H9 (cell line): ENCODE measurements at regions not wholly inside any gene's neighbourhood (a gene's known extent, or its start where the extent isn't known, plus 50 kb on each side); places are given as distances from the start of the nearest gene placed in this dataset.
A peak's percentile ranks its signal among the peaks of the same experiment; 100 is the strongest.

Source experiments
- DNase-seq: peaks from one replicate; pipeline ENCODE4 v3.0.0-alpha.2; 2017
- H2AFZ ChIP-seq: one replicate; pipeline ENCODE4 v1.6.1; 2013; ENCODE audit warnings: mild to moderate bottlenecking, low read length, control low read depth, moderate library complexity
- H2AK5ac ChIP-seq: 2 replicates; pipeline ENCODE4 v1.6.1; 2013; ENCODE audit warnings: low read length, control low read depth, mixed read lengths; ENCODE audit not compliant: insufficient read length
- H2BK120ac ChIP-seq: one replicate; pipeline ENCODE4 v1.6.1; 2013; ENCODE audit warnings: low read depth, mild to moderate bottlenecking, low read length, control low read depth, inconsistent platforms; ENCODE audit not compliant: poor library complexity, severe bottlenecking
- H2BK12ac ChIP-seq: 2 replicates; pipeline ENCODE4 v1.6.1; 2013; ENCODE audit warnings: low read length, control low read depth, mixed read lengths, low read depth; ENCODE audit not compliant: insufficient read length
- H2BK15ac ChIP-seq: 2 replicates; pipeline ENCODE4 v1.6.1; 2013; ENCODE audit warnings: low read depth, low read length, control low read depth
- H2BK20ac ChIP-seq: one replicate; pipeline ENCODE4 v1.6.1; 2013; ENCODE audit warnings: low read depth, mild to moderate bottlenecking, low read length, control low read depth, inconsistent platforms; ENCODE audit not compliant: poor library complexity, severe bottlenecking
- H2BK5ac ChIP-seq: 2 replicates; pipeline ENCODE4 v1.6.1; 2013; ENCODE audit warnings: low read length, control low read depth, mixed read lengths; ENCODE audit not compliant: insufficient read length
- H3K14ac ChIP-seq: 2 replicates; pipeline ENCODE4 v1.6.1; 2013; ENCODE audit warnings: low read length, control low read depth; ENCODE audit not compliant: insufficient read depth
- H3K18ac ChIP-seq: 2 replicates; pipeline ENCODE4 v1.6.1; 2013; ENCODE audit warnings: low read depth, mild to moderate bottlenecking, mixed read lengths, low read length, control low read depth; ENCODE audit not compliant: insufficient read length
- H3K23ac ChIP-seq: 2 replicates; pipeline ENCODE4 v1.6.1; 2013; ENCODE audit warnings: low read length, control low read depth, mixed read lengths, low read depth; ENCODE audit not compliant: insufficient read length
- H3K23me2 ChIP-seq: 2 replicates; pipeline ENCODE4 v1.6.1; 2013; ENCODE audit warnings: low read depth, mild to moderate bottlenecking, mixed read lengths, low read length, control low read depth; ENCODE audit not compliant: insufficient read length, poor library complexity, severe bottlenecking
- H3K27ac ChIP-seq: 2 replicates; pipeline ENCODE4 v1.5.1; 2013; ENCODE audit warnings: low read length, control low read depth, mixed read lengths, low read depth; ENCODE audit not compliant: insufficient read length
- H3K27me3 ChIP-seq: 2 replicates; pipeline ENCODE4 v1.6.1; 2013; ENCODE audit warnings: low read length, control low read depth, inconsistent platforms; ENCODE audit not compliant: insufficient read depth
- H3K4ac ChIP-seq: 2 replicates; pipeline ENCODE4 v1.6.1; 2013; ENCODE audit warnings: low read depth, mild to moderate bottlenecking, control low read depth, inconsistent platforms, low read length, moderate library complexity
- H3K4me1 ChIP-seq: 2 replicates; pipeline ENCODE4 v1.6.1; 2013; ENCODE audit warnings: low read length, control low read depth, inconsistent platforms; ENCODE audit not compliant: insufficient read depth
- H3K4me2 ChIP-seq: 2 replicates; pipeline ENCODE4 v1.6.1; 2013; ENCODE audit warnings: low read length, control low read depth, mixed read lengths; ENCODE audit not compliant: insufficient read length, insufficient read depth
- H3K56ac ChIP-seq: 2 replicates; pipeline ENCODE4 v1.6.1; 2013; ENCODE audit warnings: low read depth, mild to moderate bottlenecking, mixed read lengths, low read length, control low read depth; ENCODE audit not compliant: insufficient read length
- H3K79me1 ChIP-seq: 2 replicates; pipeline ENCODE4 v1.6.1; 2013; ENCODE audit warnings: low read depth, mild to moderate bottlenecking, moderate library complexity, low read length, control low read depth, inconsistent platforms; ENCODE audit not compliant: insufficient read depth, poor library complexity, severe bottlenecking
- H3K79me2 ChIP-seq: 2 replicates; pipeline ENCODE4 v1.6.1; 2013; ENCODE audit warnings: low read length, control low read depth, inconsistent platforms; ENCODE audit not compliant: insufficient read depth
- H3K9ac ChIP-seq: 2 replicates; pipeline ENCODE4 v1.6.1; 2013; ENCODE audit warnings: low read length, control low read depth, mixed read lengths; ENCODE audit not compliant: insufficient read length; ENCODE audit errors: extremely low read depth
- H3K9me3 ChIP-seq: one replicate; pipeline ENCODE4 v1.6.1; 2013; ENCODE audit warnings: low read depth, low read length, inconsistent platforms; ENCODE audit not compliant: control insufficient read depth
- H3T11ph ChIP-seq: one replicate; pipeline ENCODE4 v1.6.1; 2013; ENCODE audit warnings: mild to moderate bottlenecking, low read length, control low read depth, inconsistent platforms
- H4K20me1 ChIP-seq: one replicate; pipeline ENCODE4 v1.6.1; 2013; ENCODE audit not compliant: control insufficient read depth, insufficient read length, insufficient read depth
- H4K5ac ChIP-seq: 2 replicates; pipeline ENCODE4 v1.6.1; 2013; ENCODE audit warnings: low read depth, mild to moderate bottlenecking, mixed read lengths, low read length, control low read depth; ENCODE audit not compliant: insufficient read length
- H4K8ac ChIP-seq: replicated peaks from 2 replicates; pipeline ENCODE4 v1.6.1; 2013; ENCODE audit warnings: low read length, control low read depth, mixed read lengths, low read depth; ENCODE audit not compliant: insufficient read length
- H4K91ac ChIP-seq: 2 replicates; pipeline ENCODE4 v1.6.1; 2013; ENCODE audit warnings: low read depth, mild to moderate bottlenecking, moderate library complexity, mixed read lengths, low read length, control low read depth; ENCODE audit not compliant: insufficient read length
- H3K27ac Mint-ChIP-seq, 3 experiments: 2 replicates in 2 of 3; 3 replicates in 1 of 3; pipeline ENCODE4 v1.8.0; 2020 to 2021; ENCODE audit warnings: mixed read lengths in 3 of 3, mild to moderate bottlenecking in 1 of 3, moderate library complexity in 1 of 3
- H3K27me3 Mint-ChIP-seq: 2 replicates; pipeline ENCODE4 v1.8.0; 2021; ENCODE audit warnings: low read depth, mild to moderate bottlenecking, moderate library complexity, mixed read lengths
- H3K36me3 Mint-ChIP-seq, 3 experiments: 2 replicates in 2 of 3; 3 replicates in 1 of 3; pipeline ENCODE4 v1.8.0; 2020 to 2021; ENCODE audit warnings: low read depth in 3 of 3, mixed read lengths in 3 of 3; ENCODE audit not compliant: insufficient read depth in 1 of 3
- H3K4me1 Mint-ChIP-seq, 2 experiments: 2 replicates each; pipeline ENCODE4 v1.8.0; 2020; ENCODE audit warnings: mixed read lengths in 2 of 2
- H3K4me3 Mint-ChIP-seq, 2 experiments: 2 replicates in 1 of 2; 3 replicates in 1 of 2; pipeline ENCODE4 v1.8.0; 2020 to 2021; ENCODE audit warnings: mild to moderate bottlenecking in 2 of 2, mixed read lengths in 2 of 2, moderate library complexity in 1 of 2
- H3K9me3 Mint-ChIP-seq, 2 experiments: 2 replicates in 1 of 2; 3 replicates in 1 of 2; pipeline ENCODE4 v1.8.0; 2020; ENCODE audit warnings: mild to moderate bottlenecking in 2 of 2, mixed read lengths in 2 of 2, moderate library complexity in 1 of 2
- CTCF ChIP-seq: fragments of 200-600 bp; sonication (generic); conservative IDR thresholded peaks from 3 replicates; pipeline ENCODE4 v1.8.0; 2021; ENCODE audit warnings: antibody characterized with exemption, mild to moderate bottlenecking
- WGBS: extraction: QIAGEN DNeasy Blood & Tissue Kit; methylation state at CpG from one replicate; pipeline ENCODE4 v1.1.7; 2013; ENCODE audit warnings: missing lambda C conversion rate, low lambda C conversion rate, mixed read lengths; ENCODE audit not compliant: insufficient read length; ENCODE audit errors: extremely low coverage; 5-methylcytosine and 5-hydroxymethylcytosine counted together

- H2AK5ac ChIP-seq: no peak overlapping the region
- no peak overlapping the region for H2BK15ac ChIP-seq
- H2BK120ac ChIP-seq: no peak overlapping the region
- Mint-ChIP-seq H3K27ac (peak overlapping the region; percentile 30 to 82 (median 68); a peak in 3 of 7 replicates), H3K36me3 (peaks cover 0 to 3% (median 0%) of the 10 kb centered on the region in 3 experiments; a peak in 2 of 7 replicates), H3K27me3 (no peaks in the 10 kb centered on the region), H3K9me3 (no peaks in the 10 kb centered on the region; a peak in 1 of 5 replicates), H3K4me1 (peaks cover 20 to 24% of the 10 kb centered on the region in 2 experiments), H3K4me3 (no peak overlapping the region)
- H4K20me1 ChIP-seq: no peaks in the 10 kb centered on the region
- no peak for DNase-seq
- no CpG with 5 or more reads among the region's 2 CpGs for WGBS
- no peak overlapping the region for H4K8ac ChIP-seq
- H3K9ac ChIP-seq: no peak overlapping the region
- H2BK12ac ChIP-seq: no peak overlapping the region
- no peaks in the 10 kb centered on the region for H3K79me2 ChIP-seq
- no peaks in the 10 kb centered on the region for H3K23me2 ChIP-seq
- H3K79me1 ChIP-seq: no peaks in the 10 kb centered on the region
- H3K27ac ChIP-seq: no peak overlapping the region
- H3K14ac ChIP-seq: no peak overlapping the region
- H4K5ac ChIP-seq: no peak overlapping the region
- H3T11ph ChIP-seq: no peak overlapping the region
- TF ChIP-seq CTCF: no peak
- H3K23ac ChIP-seq: no peak overlapping the region
- no peak overlapping the region for H2BK5ac ChIP-seq
- H3K9me3 ChIP-seq: no peaks in the 10 kb centered on the region
- H3K56ac ChIP-seq: no peak overlapping the region
- no peak overlapping the region for H3K18ac ChIP-seq
- no peaks in the 10 kb centered on the region for H3K27me3 ChIP-seq
- H2BK20ac ChIP-seq: no peak overlapping the region
- H4K91ac ChIP-seq: no peak overlapping the region
- H3K4me2 ChIP-seq: no peak overlapping the region
- H3K4me1 ChIP-seq: no peaks in the 10 kb centered on the region
- no peak overlapping the region for H2AFZ ChIP-seq
- H3K4ac ChIP-seq: no peak overlapping the region
These were observed 523.6 kb upstream of the LUZP2 start for GRCh38 chr11:23973244-23973643.
